OCI-LY7 (cell line): ENCODE measurements at regions not wholly inside any gene's neighbourhood (a gene's known extent, or its start where the extent isn't known, plus 50 kb on each side); places are given as distances from the start of the nearest gene placed in this dataset.

Source experiments
- CTCF ChIP-seq: fragments of 200-600 bp; sonication (generic); conservative IDR thresholded peaks from 2 replicates; pipeline ENCODE4 v1.5.1; 2014; ENCODE audit warnings: mild to moderate bottlenecking, antibody characterized with exemption, low read length, moderate library complexity, mixed read lengths
- EZH2phosphoT487 ChIP-seq: fragments of 200-600 bp; sonication (generic); IDR thresholded peaks from 2 replicates; pipeline ENCODE4 v1.6.1; 2018; ENCODE audit warnings: low read depth, borderline replicate concordance, mild to moderate bottlenecking, mixed run types, antibody characterized with exemption, low read length, moderate library complexity, mixed read lengths

- TF ChIP-seq CTCF (no peak), EZH2phosphoT487 (no peak)
These were observed 208.3 kb downstream of the EXOC5 start for GRCh38 chr14:57060276-57060955.
